Cardiac septum (tissue), 1 donor: ENCODE measurements at regions not wholly inside any gene's neighbourhood (a gene's known extent, or its start where the extent isn't known, plus 50 kb on each side); places are given as distances from the start of the nearest gene placed in this dataset.

ENCODE experiments used
- DNase-seq: peaks from one replicate; pipeline ENCODE4 v3.0.0-alpha.2; 2020; ENCODE audit warnings: low spot score
- intact Hi-C: fragments of 100-400 bp; cut with DNase I; formaldehyde crosslinking; loops from one replicate; pipeline ENCODE4 v1.14.0; 2022
- donor health status: DM: no; HTN: no; CAD: no.

- no peak for DNase-seq
- intact Hi-C loops = no loop called here
Observed at GRCh38 chr13:95352486-95352885, 51.2 kb upstream of the ABCC4 start.

DNA sequence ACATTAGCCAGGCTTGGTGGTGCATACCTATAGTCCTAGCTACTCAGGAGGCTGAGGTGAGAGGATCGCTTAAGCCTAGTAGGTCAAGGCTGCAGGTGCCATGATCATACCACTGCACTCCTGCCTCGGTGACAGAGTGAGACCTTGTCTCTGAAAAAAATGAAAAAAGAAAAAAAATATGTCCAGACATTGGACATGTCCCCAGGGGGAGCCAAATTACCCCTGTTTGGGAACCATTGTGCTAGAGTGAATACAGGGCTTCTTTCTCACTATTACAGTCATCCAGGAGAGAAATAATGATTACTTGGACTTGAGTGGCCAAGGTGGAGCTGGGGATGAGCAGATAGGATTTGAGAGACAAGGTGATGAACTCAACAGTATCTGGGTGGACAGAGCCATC is 52.9 kb upstream of the ABCC4 start:
- no peak for DNase-seq
- intact Hi-C loops = no loop called here

GRCh38 chr13:95354680-95355487 is 53.6 kb upstream of the ABCC4 start:
- intact Hi-C loops = no loop called here

DNA sequence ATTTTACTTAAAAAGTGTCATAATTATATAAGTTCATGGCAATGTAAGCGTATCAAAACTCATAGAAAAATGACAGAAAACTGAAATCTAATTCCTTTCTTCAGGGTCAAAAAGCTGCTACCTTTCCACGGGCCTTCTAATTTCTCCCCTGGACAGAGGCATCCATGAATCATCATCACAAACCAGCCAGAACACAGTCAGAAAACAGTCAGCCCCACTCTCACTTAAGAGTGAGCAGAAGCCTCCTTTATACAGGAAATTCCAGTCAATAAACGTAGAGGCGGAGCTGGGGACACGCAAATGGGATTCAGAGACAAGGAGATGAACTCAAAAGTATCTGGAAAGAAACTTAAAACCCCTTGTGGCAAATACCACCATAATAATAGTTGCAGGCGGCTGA is 54.2 kb upstream of the ABCC4 start:
- no peak for DNase-seq
- intact Hi-C loops = no loop called here

More at GRCh38 chr13:95354680-95355487, 53.6 kb upstream of the ABCC4 start:
- DNase-seq = no peak

GRCh38 chr13:95356916-95357315 is 55.7 kb upstream of the ABCC4 start:
- intact Hi-C loops = no loop called here
- DNase-seq = no peak

- intact Hi-C loops = no loop called here
- DNase-seq = no peak
Observed at GRCh38 chr13:95357875-95358274, 56.6 kb upstream of the ABCC4 start.

DNA sequence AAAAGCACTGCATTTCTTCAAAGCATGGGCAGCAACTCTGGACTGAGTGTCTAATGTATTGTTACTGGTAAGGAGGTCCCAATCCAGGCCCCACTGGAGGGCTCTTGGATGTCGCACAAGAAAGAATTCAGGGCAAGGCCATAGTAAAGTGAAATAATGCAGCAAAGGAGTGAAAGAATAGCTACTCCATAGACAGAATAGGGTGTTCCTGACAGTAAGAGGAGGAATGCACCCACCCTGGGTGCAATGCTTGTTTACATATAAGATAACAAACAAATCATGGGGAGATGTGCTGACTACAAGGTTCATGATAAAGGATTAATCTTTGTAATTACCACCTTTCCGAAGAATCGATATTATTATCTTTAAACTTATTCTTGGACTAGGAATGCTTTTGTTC is 58.8 kb upstream of the ABCC4 start:
- DNase-seq = no peak
- intact Hi-C loops = no loop called here

DNA sequence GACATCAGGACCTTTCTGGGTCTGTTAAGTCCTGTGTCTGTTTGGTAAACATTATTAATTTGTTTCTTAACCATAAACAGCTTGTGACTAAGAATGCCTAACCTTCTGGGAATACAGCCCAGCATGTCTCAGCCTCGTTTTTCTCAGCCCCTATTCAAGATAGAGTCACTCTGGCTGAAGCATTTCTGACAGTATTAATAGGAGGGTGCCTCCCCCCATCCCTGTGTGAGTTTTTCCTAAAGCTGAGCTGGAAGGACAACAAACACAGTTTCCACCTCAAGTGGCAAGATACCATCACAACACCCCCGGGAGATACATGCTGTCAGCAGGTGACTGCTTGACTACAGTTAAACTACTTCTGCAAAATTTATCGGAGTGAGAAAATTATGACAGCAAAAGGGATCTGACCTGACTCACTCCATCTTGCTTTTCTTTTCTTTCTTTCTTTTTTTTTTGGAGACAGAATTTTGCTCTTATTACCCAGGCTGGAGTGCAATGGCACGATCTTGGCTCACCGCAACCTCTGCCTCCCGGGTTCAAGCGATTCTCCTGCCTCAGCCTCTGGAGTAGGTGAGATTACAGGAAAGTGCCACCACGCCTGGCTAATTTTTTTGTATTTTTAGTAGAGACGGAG is 59.3 kb upstream of the ABCC4 start:
- intact Hi-C loops = no loop called here
- no peak for DNase-seq

DNA sequence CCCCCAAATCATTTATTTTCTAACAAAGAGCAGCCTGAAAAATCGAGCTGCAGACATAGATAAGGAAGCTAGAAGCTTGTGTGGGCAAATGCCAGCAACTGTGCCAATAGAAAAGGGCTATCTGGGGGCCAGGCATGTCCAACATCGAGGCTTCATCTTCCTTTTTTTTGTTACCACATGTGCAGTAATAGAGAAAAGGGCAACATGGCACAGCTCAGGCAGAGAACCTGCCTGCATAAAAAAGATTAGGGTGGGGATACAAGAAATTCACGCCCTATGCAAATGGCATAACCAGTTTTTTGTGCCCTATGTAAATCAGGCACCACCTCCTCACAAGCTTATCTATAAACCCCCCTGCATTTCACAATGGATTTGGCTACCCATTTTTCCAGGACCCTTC is 60.4 kb upstream of the ABCC4 start:
- DNase-seq = no peak
- intact Hi-C loops = no loop called here

DNA sequence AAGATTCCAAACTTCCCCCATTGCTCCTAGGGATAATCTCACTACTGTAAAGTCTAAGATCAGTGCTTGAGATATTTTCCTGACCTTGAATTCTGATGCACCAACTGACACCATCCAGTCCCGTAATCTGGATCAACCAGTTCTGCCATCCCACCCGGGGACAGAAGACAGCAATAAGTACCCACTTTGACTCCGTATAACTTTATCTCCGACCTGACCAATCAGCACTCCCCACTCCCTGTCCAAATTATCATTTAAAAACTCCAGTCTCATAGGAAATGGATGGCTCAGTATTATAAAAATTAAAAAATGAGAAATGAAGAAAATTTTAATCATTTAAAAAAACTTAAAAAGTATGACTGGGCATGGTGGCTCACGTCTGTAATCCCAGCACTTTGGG is 61.4 kb upstream of the ABCC4 start:
- intact Hi-C loops = no loop called here
- no peak for DNase-seq

DNA sequence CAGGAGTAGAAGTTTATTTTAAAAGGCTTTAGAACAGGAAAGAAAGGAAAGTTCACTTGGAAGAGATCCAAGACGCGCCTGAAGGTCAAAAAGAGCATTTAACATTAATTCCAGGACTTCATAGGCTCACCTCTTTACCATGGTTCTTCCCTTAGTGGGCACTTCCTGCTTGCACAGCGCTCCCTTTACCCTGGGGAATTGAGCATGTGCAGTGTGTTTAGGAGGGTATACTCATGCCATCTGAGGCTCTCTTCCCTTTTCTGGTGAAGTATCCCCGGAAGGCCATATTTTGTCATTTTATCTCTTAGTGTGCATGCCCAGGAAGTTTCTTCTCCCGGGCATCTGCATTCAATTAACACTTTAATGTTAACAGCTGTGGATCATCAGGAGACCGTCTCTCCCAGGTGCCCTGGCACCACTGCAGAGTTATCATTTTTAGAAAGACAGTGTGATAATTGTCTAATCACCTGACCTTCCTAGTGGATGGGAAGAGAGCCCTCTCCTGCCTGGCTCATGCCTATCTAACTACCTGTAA is 66.1 kb upstream of the ABCC4 start:
- no peak for DNase-seq
- intact Hi-C loops = no loop called here

DNA sequence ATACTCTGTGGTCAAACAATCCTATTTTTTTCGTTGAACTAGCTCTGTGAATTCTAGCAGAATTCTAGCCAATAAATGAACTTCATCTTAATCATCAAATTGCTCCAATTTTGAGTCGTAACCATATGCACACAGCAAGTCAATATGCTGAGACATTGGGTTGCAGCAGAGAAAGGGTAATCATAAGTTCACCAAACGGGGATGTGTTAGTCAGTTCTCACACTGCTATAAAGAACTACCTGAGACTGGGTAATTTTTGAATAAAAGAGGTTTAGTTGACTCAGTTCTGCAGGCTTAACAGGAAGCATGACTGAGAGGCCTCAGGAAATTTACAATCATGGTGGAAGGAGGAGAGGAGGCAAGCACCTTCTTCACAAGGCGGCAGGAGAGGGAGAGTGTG is 67.7 kb upstream of the ABCC4 start:
- intact Hi-C loops = no loop called here
- no peak for DNase-seq

- no peak for DNase-seq
- intact Hi-C loops = no loop called here
Observed at GRCh38 chr13:95375706-95376105, 74.5 kb upstream of the ABCC4 start.

DNA sequence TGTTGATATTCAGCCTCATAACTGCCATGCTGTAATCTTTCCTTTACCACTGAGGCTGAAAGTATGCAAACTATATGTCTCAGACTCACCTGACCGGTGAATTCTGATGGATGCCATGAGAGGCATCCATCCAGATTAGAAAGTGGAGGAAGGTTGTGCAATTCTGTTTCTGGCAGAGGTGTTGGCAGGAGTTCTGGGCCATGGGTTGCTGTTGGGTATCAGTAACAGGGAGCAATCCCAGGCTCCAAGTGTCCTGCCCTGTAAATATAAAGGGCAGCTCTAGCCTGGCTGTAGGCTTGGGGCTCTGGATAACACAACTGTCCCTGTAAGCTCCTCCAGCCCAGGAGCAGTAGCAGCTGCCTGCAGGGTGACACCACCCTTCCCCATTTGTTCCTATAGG is 77.4 kb upstream of the ABCC4 start:
- no peak for DNase-seq
- intact Hi-C loops = no loop called here

- DNase-seq = peak; percentile 86
- intact Hi-C loops = loop anchor here (1.0 to 2.0 kb wide), 2 partner anchors 84 to 190 kb away; no protein-coding TSS in a partner anchor
Observed at GRCh38 chr13:95380468-95381211, 79.4 kb upstream of the ABCC4 start.

GRCh38 chr13:95381212-95381527 is 79.9 kb upstream of the ABCC4 start:
- intact Hi-C loops = loop anchor here (2.0 kb wide), 1 partner anchor 190 kb away; no protein-coding TSS in a partner anchor
- DNase-seq = no peak

GRCh38 chr13:95382411-95382810 is 81.2 kb upstream of the ABCC4 start:
- intact Hi-C loops = no loop called here
- DNase-seq = no peak

- intact Hi-C loops = no loop called here
- DNase-seq = no peak
Observed at GRCh38 chr13:95382916-95383315, 81.7 kb upstream of the ABCC4 start.

DNA sequence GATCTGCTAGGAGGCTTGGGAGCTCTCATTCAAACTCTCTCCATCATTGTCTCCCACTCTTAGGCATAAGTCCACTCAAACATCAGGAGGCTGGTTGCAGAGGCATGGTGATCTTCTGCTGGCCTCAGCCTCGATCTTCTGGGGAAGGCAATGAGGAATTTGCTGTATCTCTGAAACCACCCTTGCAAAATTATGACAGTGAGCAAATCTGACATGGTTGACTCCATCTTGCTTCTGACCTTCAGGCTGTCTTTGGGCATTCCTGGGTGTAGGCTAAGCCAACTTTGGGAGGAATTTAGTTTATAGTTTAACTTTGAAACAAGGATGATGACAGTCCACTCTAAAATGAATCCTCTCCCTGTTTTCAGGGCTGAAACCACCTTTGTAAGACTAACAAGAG is 84.1 kb upstream of the ABCC4 start:
- DNase-seq = no peak
- intact Hi-C loops = no loop called here

DNA sequence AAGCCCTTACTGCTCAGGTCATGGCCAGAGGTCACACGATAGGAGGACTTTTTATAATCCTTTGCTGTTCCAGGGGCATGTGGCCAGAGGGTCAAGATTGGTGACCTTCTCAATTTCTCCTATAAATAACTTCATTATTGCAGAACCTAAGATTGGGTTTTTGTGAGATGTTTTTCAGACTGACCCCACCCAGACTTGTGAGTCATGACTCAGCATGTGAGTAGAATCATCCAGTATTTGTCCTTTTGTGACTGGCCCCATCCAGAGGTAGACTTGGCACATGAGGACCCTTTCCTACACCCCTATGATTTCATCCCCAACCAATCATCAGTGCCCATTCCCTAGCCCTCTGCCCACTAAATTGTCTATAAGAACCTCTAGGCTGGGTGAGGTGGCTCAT is 84.5 kb upstream of the ABCC4 start:
- intact Hi-C loops = no loop called here
- no peak for DNase-seq

DNA sequence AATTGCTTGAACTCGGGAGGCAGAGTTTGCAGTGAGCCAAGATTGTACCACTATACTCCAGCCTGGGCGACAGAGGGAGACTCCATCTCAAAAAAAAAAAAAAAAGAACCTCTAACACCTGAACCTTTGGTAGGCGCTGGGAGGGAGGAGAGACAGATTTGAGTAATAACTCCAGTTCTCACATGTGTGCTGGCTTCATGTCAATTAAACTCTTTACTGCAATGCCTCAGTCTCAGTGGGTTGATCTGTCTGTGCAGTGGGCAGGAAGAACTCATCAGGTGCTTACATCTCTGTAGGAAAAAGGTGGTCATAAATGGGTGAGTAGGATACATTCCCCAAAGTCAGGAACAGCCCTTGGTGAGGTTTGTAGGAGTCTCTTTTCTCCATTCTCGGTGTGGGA is 85.1 kb upstream of the ABCC4 start:
- intact Hi-C loops = no loop called here

More for the DNA sequence above, 85.1 kb upstream of the ABCC4 start:
- DNase-seq = no peak
